NT2/D1 (cell line): ENCODE measurements at regions not wholly inside any gene's neighbourhood (a gene's known extent, or its start where the extent isn't known, plus 50 kb on each side); places are given as distances from the start of the nearest gene placed in this dataset.

Experiments used
- SUZ12 ChIP-seq: IDR thresholded peaks from 2 replicates; pipeline ENCODE4 v1.6.1; 2011; ENCODE audit not compliant: insufficient read length, insufficient read depth; ENCODE audit errors: extremely low read depth
- YY1 ChIP-seq: IDR thresholded peaks from 2 replicates; pipeline ENCODE4 v1.6.1; 2011; ENCODE audit not compliant: insufficient read length, insufficient read depth
- ZNF274 ChIP-seq: IDR thresholded peaks from 2 replicates; pipeline ENCODE4 v1.6.1; 2011; ENCODE audit warnings: mild to moderate bottlenecking, low read depth, low read length

- TF ChIP-seq YY1 = no peak
- TF ChIP-seq ZNF274 = no peak
- TF ChIP-seq SUZ12 = no peak
These were observed 78.4 kb upstream of the PALS2 start for GRCh38 chr7:24494832-24495231.
